ENCODE measurements at regions not wholly inside any gene's neighbourhood (a gene's known extent, or its start where the extent isn't known, plus 50 kb on each side); places are given as distances from the start of the nearest gene placed in this dataset.

- H3K36me3 Mint-ChIP-seq (ENCODE audit: low read depth): no peaks in the 10 kb centered on the region
- ChIA-PET CTCF (no interaction called here), POLR2A (no interaction called here)
- H3K27me3 Mint-ChIP-seq: no peaks in the 10 kb centered on the region
- no peak overlapping the region for H3K27ac Mint-ChIP-seq
- DNase-seq: no peak
- H3K4me1 Mint-ChIP-seq: no peaks in the 10 kb centered on the region
- no peak overlapping the region for H3K4me3 Mint-ChIP-seq
- H3K9me3 Mint-ChIP-seq: no peaks in the 10 kb centered on the region
Measured at GRCh38 chr6:51432481-51432880, 613.8 kb downstream of the TFAP2B start.

- no peak overlapping the region for H3K4me3 Mint-ChIP-seq
- ChIA-PET POLR2A (no interaction called here), CTCF (no interaction called here)
- no peaks in the 10 kb centered on the region for H3K27me3 Mint-ChIP-seq
- H3K4me1 Mint-ChIP-seq: no peaks in the 10 kb centered on the region
- H3K9me3 Mint-ChIP-seq: no peaks in the 10 kb centered on the region
- no peaks in the 10 kb centered on the region for H3K36me3 Mint-ChIP-seq (ENCODE audit: low read depth)
- DNase-seq: no peak
- H3K27ac Mint-ChIP-seq: no peak overlapping the region
Measured at GRCh38 chr6:51450248-51450957, 631.7 kb downstream of the TFAP2B start.

GRCh38 chr6:51450958-51451357, 632.3 kb downstream of the TFAP2B start:
- H3K27ac Mint-ChIP-seq: no peak overlapping the region
- ChIA-PET CTCF (no interaction called here), POLR2A (no interaction called here)
- no peaks in the 10 kb centered on the region for H3K9me3 Mint-ChIP-seq
- no peaks in the 10 kb centered on the region for H3K27me3 Mint-ChIP-seq
- no peaks in the 10 kb centered on the region for H3K4me1 Mint-ChIP-seq
- no peak for DNase-seq
- H3K4me3 Mint-ChIP-seq: no peak overlapping the region
- no peaks in the 10 kb centered on the region for H3K36me3 Mint-ChIP-seq (ENCODE audit: low read depth)

GRCh38 chr6:51456282-51456681, 631.1 kb downstream of the PKHD1 start:
- no peaks in the 10 kb centered on the region for H3K27me3 Mint-ChIP-seq
- no peaks in the 10 kb centered on the region for H3K4me1 Mint-ChIP-seq
- H3K27ac Mint-ChIP-seq: no peak overlapping the region
- H3K9me3 Mint-ChIP-seq: no peaks in the 10 kb centered on the region
- ChIA-PET CTCF (no interaction called here), POLR2A (no interaction called here)
- H3K4me3 Mint-ChIP-seq: no peak overlapping the region
- H3K36me3 Mint-ChIP-seq (ENCODE audit: low read depth): no peaks in the 10 kb centered on the region
- no peak for DNase-seq

- CTCF ChIA-PET: no interaction called here
Measured at GRCh38 chr6:51459958-51460357, 627.5 kb downstream of the PKHD1 start.

GRCh38 chr6:51462896-51463295, 624.5 kb downstream of the PKHD1 start:
- Mint-ChIP-seq H3K36me3 (ENCODE audit: low read depth) (no peaks in the 10 kb centered on the region), H3K4me1 (no peaks in the 10 kb centered on the region), H3K9me3 (no peaks in the 10 kb centered on the region), H3K4me3 (no peak overlapping the region), H3K27ac (no peak overlapping the region), H3K27me3 (no peaks in the 10 kb centered on the region)
- POLR2A ChIA-PET: no interaction called here
- CTCF ChIA-PET: no interaction called here
- no peak for DNase-seq

More at GRCh38 chr6:51459958-51460357, 627.5 kb downstream of the PKHD1 start:
- H3K4me3 Mint-ChIP-seq: no peak overlapping the region
- no peaks in the 10 kb centered on the region for H3K9me3 Mint-ChIP-seq
- POLR2A ChIA-PET: no interaction called here
- H3K27ac Mint-ChIP-seq: no peak overlapping the region
- H3K27me3 Mint-ChIP-seq: no peaks in the 10 kb centered on the region
- no peaks in the 10 kb centered on the region for H3K4me1 Mint-ChIP-seq
- no peak for DNase-seq
- no peaks in the 10 kb centered on the region for H3K36me3 Mint-ChIP-seq (ENCODE audit: low read depth)

- no peak overlapping the region for H3K4me3 Mint-ChIP-seq
- no peaks in the 10 kb centered on the region for H3K4me1 Mint-ChIP-seq
- no peak for DNase-seq
- no peak overlapping the region for H3K27ac Mint-ChIP-seq
- no peaks in the 10 kb centered on the region for H3K27me3 Mint-ChIP-seq
- POLR2A ChIA-PET: no interaction called here
- no peaks in the 10 kb centered on the region for H3K36me3 Mint-ChIP-seq (ENCODE audit: low read depth)
- CTCF ChIA-PET: no interaction called here
- H3K9me3 Mint-ChIP-seq: no peaks in the 10 kb centered on the region
Measured at GRCh38 chr6:51463321-51463720, 624.1 kb downstream of the PKHD1 start.

GRCh38 chr6:51464956-51465355, 622.5 kb downstream of the PKHD1 start:
- Mint-ChIP-seq H3K36me3 (ENCODE audit: low read depth) (no peaks in the 10 kb centered on the region), H3K4me3 (no peak overlapping the region), H3K27ac (no peak overlapping the region), H3K4me1 (no peaks in the 10 kb centered on the region), H3K27me3 (no peaks in the 10 kb centered on the region), H3K9me3 (no peaks in the 10 kb centered on the region)
- ChIA-PET CTCF (interaction anchor here (0.6 kb wide), 2 partner anchors 93 to 672 kb away, joined by 3 to 4 read pairs; no protein-coding TSS in a partner anchor), POLR2A (no interaction called here)
- DNase-seq: no peak

GRCh38 chr6:51466427-51466826, 621.0 kb downstream of the PKHD1 start:
- Mint-ChIP-seq H3K4me3 (no peak overlapping the region), H3K36me3 (ENCODE audit: low read depth) (no peaks in the 10 kb centered on the region), H3K27me3 (no peaks in the 10 kb centered on the region), H3K27ac (no peak overlapping the region), H3K4me1 (no peaks in the 10 kb centered on the region), H3K9me3 (no peaks in the 10 kb centered on the region)
- ChIA-PET POLR2A (no interaction called here), CTCF (no interaction called here)
- DNase-seq: no peak

- H3K27me3 Mint-ChIP-seq: no peaks in the 10 kb centered on the region
- no peaks in the 10 kb centered on the region for H3K9me3 Mint-ChIP-seq
- no peak overlapping the region for H3K4me3 Mint-ChIP-seq
Measured at GRCh38 chr6:51467231-51467952, 620.0 kb downstream of the PKHD1 start.

GRCh38 chr6:51468704-51469103, 618.7 kb downstream of the PKHD1 start:
- H3K36me3 Mint-ChIP-seq (ENCODE audit: low read depth): no peaks in the 10 kb centered on the region
- no peaks in the 10 kb centered on the region for H3K9me3 Mint-ChIP-seq
- H3K27me3 Mint-ChIP-seq: no peaks in the 10 kb centered on the region
- ChIA-PET CTCF (no interaction called here), POLR2A (no interaction called here)
- H3K4me3 Mint-ChIP-seq: no peak overlapping the region
- no peak overlapping the region for H3K27ac Mint-ChIP-seq
- no peak for DNase-seq
- no peaks in the 10 kb centered on the region for H3K4me1 Mint-ChIP-seq

More at GRCh38 chr6:51467231-51467952, 620.0 kb downstream of the PKHD1 start:
- no peaks in the 10 kb centered on the region for H3K4me1 Mint-ChIP-seq
- H3K27ac Mint-ChIP-seq: no peak overlapping the region
- H3K36me3 Mint-ChIP-seq (ENCODE audit: low read depth): no peaks in the 10 kb centered on the region
- POLR2A ChIA-PET: no interaction called here
- no peak for DNase-seq
- CTCF ChIA-PET: no interaction called here

GRCh38 chr6:51472745-51473487, 614.5 kb downstream of the PKHD1 start:
- POLR2A ChIA-PET: no interaction called here

More at GRCh38 chr6:51472745-51473487, 614.5 kb downstream of the PKHD1 start:
- no peaks in the 10 kb centered on the region for H3K36me3 Mint-ChIP-seq (ENCODE audit: low read depth)
- H3K27me3 Mint-ChIP-seq: no peaks in the 10 kb centered on the region
- no peaks in the 10 kb centered on the region for H3K9me3 Mint-ChIP-seq
- no peaks in the 10 kb centered on the region for H3K4me1 Mint-ChIP-seq
- no peak overlapping the region for H3K27ac Mint-ChIP-seq
- no peak for DNase-seq
- CTCF ChIA-PET: no interaction called here
- no peak overlapping the region for H3K4me3 Mint-ChIP-seq

Data from activated CD4-positive, alpha-beta T cell treated with anti-CD3 and anti-CD28 coated beads, Interleukin-2, amount 10 ng/mL, durations not matched to agents 7 days and 5 days (primary cell).